Skeletal muscle cell (primary cell): ENCODE measurements at regions not wholly inside any gene's neighbourhood (a gene's known extent, or its start where the extent isn't known, plus 50 kb on each side); places are given as distances from the start of the nearest gene placed in this dataset.
"Not testable (repeated sequence)": the region's sequence is repeated elsewhere in the genome, so short reads cannot be mapped to it uniquely, and the experiment has no call there.

Source experiments
- DNase-seq: peaks from one replicate; pipeline ENCODE4 v3.0.0-alpha.2; 2010; ENCODE audit warnings: low read depth
- H3K4me3 ChIP-seq: 2 replicates; pipeline ENCODE4 v1.5.1; 2011; ENCODE audit warnings: low read depth, mild to moderate bottlenecking, control low read depth, low read length, moderate library complexity

GRCh38 chr3:153752405-153753027 lies 368.7 kb upstream of the ARHGEF26 start:
- H3K4me3 ChIP-seq: no peak overlapping the region
- no peak for DNase-seq

GRCh38 chr3:153753035-153753434 lies 368.2 kb upstream of the ARHGEF26 start:
- no peak overlapping the region for H3K4me3 ChIP-seq
- no peak for DNase-seq

GRCh38 chr3:153756816-153757215 lies 364.4 kb upstream of the ARHGEF26 start:
- no peak for DNase-seq
- no peak overlapping the region for H3K4me3 ChIP-seq

- H3K4me3 ChIP-seq: no peak overlapping the region
Measured at GRCh38 chr3:153757839-153758238, 363.4 kb upstream of the ARHGEF26 start.

GRCh38 chr3:153760948-153761347 lies 360.2 kb upstream of the ARHGEF26 start:
- DNase-seq: no peak
- H3K4me3 ChIP-seq: no peak overlapping the region

More at GRCh38 chr3:153757839-153758238, 363.4 kb upstream of the ARHGEF26 start:
- DNase-seq: no peak

GRCh38 chr3:153762411-153763235 lies 358.6 kb upstream of the ARHGEF26 start:
- no peak for DNase-seq
- no peak overlapping the region for H3K4me3 ChIP-seq

GRCh38 chr3:153767601-153768560 lies 353.3 kb upstream of the ARHGEF26 start:
- no peak overlapping the region for H3K4me3 ChIP-seq
- DNase-seq: no peak

- no peak overlapping the region for H3K4me3 ChIP-seq
- DNase-seq: no peak
Measured at GRCh38 chr3:153768561-153769469, 352.4 kb upstream of the ARHGEF26 start.

- no peak overlapping the region for H3K4me3 ChIP-seq
- peak; percentile 65 for DNase-seq
Measured at GRCh38 chr3:153783106-153783505, 338.1 kb upstream of the ARHGEF26 start.

GRCh38 chr3:153783741-153784480 lies 337.3 kb upstream of the ARHGEF26 start:
- no peak overlapping the region for H3K4me3 ChIP-seq
- DNase-seq: no peak

GRCh38 chr3:153785901-153786300 lies 335.3 kb upstream of the ARHGEF26 start:
- DNase-seq: no peak
- no peak overlapping the region for H3K4me3 ChIP-seq

GRCh38 chr3:153789380-153789779 lies 331.8 kb upstream of the ARHGEF26 start:
- H3K4me3 ChIP-seq: no peak overlapping the region
- DNase-seq: no peak

- not testable (repeated sequence) for DNase-seq, H3K4me3 ChIP-seq
Measured at GRCh38 chr3:153797056-153797455, 324.1 kb upstream of the ARHGEF26 start.

- DNase-seq: no peak
Measured at GRCh38 chr3:153809097-153809496, 312.1 kb upstream of the ARHGEF26 start.

GRCh38 chr3:153818338-153818737 lies 302.9 kb upstream of the ARHGEF26 start:
- DNase-seq: no peak
- no peak overlapping the region for H3K4me3 ChIP-seq

More at GRCh38 chr3:153809097-153809496, 312.1 kb upstream of the ARHGEF26 start:
- no peak overlapping the region for H3K4me3 ChIP-seq

GRCh38 chr3:153820035-153820434 lies 301.2 kb upstream of the ARHGEF26 start:
- H3K4me3 ChIP-seq: no peak overlapping the region
- no peak for DNase-seq

GRCh38 chr3:153828346-153828745 lies 292.8 kb upstream of the ARHGEF26 start:
- not testable (repeated sequence) for H3K4me3 ChIP-seq, DNase-seq

GRCh38 chr3:153829606-153830170 lies 291.5 kb upstream of the ARHGEF26 start:
- peak; percentile 10 for DNase-seq
- no peak overlapping the region for H3K4me3 ChIP-seq
